IMR-90 (cell line): ENCODE measurements at regions not wholly inside any gene's neighbourhood (a gene's known extent, or its start where the extent isn't known, plus 50 kb on each side); places are given as distances from the start of the nearest gene placed in this dataset.

Source experiments
- CEBPB ChIP-seq: IDR thresholded peaks from 2 replicates; pipeline ENCODE4 v1.6.1; 2012; ENCODE audit warnings: low read depth, low read length, improper control_type of control experiment
- CTCF ChIP-seq: conservative IDR thresholded peaks from 2 replicates; pipeline ENCODE4 v1.5.1; 2012; ENCODE audit warnings: mild to moderate bottlenecking, low read depth, low read length, improper control_type of control experiment
- ELK1 ChIP-seq: fragments of 150-350 bp; IDR thresholded peaks from 2 replicates; pipeline ENCODE4 v1.6.1; 2016; ENCODE audit warnings: low read depth, mild to moderate bottlenecking, low read length, moderate library complexity, borderline replicate concordance
- FOS ChIP-seq: fragments of 150-350 bp; IDR thresholded peaks from 2 replicates; pipeline ENCODE4 v1.6.1; 2016; ENCODE audit warnings: low read depth, low read length
- NFE2L2 ChIP-seq: fragments of 150-350 bp; IDR thresholded peaks from 2 replicates; pipeline ENCODE4 v1.6.1; 2016; ENCODE audit warnings: low read depth, mild to moderate bottlenecking, low read length
- POLR2A ChIP-seq: IDR thresholded peaks from 2 replicates; pipeline ENCODE4 v1.6.1; 2012; ENCODE audit warnings: mild to moderate bottlenecking, low read depth, low read length
- RAD21 ChIP-seq: IDR thresholded peaks from 2 replicates; pipeline ENCODE4 v1.6.1; 2012; ENCODE audit warnings: low read length, improper control_type of control experiment
- RFX5 ChIP-seq: IDR thresholded peaks from 2 replicates; pipeline ENCODE4 v1.8.0; 2012; ENCODE audit warnings: low read depth, mild to moderate bottlenecking, low read length, moderate library complexity
- SMC3 ChIP-seq: fragments of 150-350 bp; IDR thresholded peaks from 2 replicates; pipeline ENCODE4 v1.6.1; 2016; ENCODE audit warnings: low read depth, mild to moderate bottlenecking, antibody characterized with exemption, low read length, moderate library complexity
- USF2 ChIP-seq: fragments of 150-350 bp; IDR thresholded peaks from 2 replicates; pipeline ENCODE4 v1.6.1; 2017; ENCODE audit warnings: mild to moderate bottlenecking, antibody characterized with exemption, low read length, low read depth

- TF ChIP-seq CTCF = no peak
- no peak for TF ChIP-seq ELK1
- no peak for TF ChIP-seq POLR2A
- TF ChIP-seq FOS = no peak
- no peak for TF ChIP-seq USF2
- TF ChIP-seq RAD21 = no peak
- TF ChIP-seq CEBPB = no peak
- TF ChIP-seq SMC3 = no peak
- TF ChIP-seq RFX5 = no peak
- TF ChIP-seq NFE2L2 = no peak
Observed at GRCh38 chr1:209168204-209168603, 415.3 kb upstream of the CAMK1G start.
